ENCODE measurements at regions not wholly inside any gene's neighbourhood (a gene's known extent, or its start where the extent isn't known, plus 50 kb on each side); places are given as distances from the start of the nearest gene placed in this dataset.

GRCh38 chr1:30143517-30143916, 579.9 kb downstream of the MATN1 start:
- TF ChIP-seq SP1 (IDR thresholded peaks at IDR 0.05) (no peak), SP1 (CRISPR knock-in tag; IDR thresholded peaks at IDR 0.05) (no peak), NFYB (CRISPR knock-in tag; IDR thresholded peaks at IDR 0.05) (no peak), SUZ12 (IDR thresholded peaks at IDR 0.05; ENCODE audit: low read depth, low read length) (no peak)
